Endothelial cell of umbilical vein (primary cell): ENCODE measurements at regions not wholly inside any gene's neighbourhood (a gene's known extent, or its start where the extent isn't known, plus 50 kb on each side); places are given as distances from the start of the nearest gene placed in this dataset.

ENCODE experiments used
- BruUV-seq: library from RNA; stranded (reverse); fragments of 400-500 nt; replicated peaks from 2 replicates; lab custom pipeline; 2021; lab: Mats Ljungman, UMichigan
- CTCF ChIA-PET: fragments of 300-600, 350-600 bp; sonication (Branson Sonifier 250); formaldehyde crosslinking; loops from one replicate; lab custom pipeline; 2021; ENCODE audit warnings: antibody characterized with exemption, inconsistent platforms; lab: Charles Lee
- POLR2A ChIA-PET: fragments of 300-600, 350-600 bp; sonication (Branson Sonifier 250); formaldehyde crosslinking; loops from one replicate; lab custom pipeline; 2021; ENCODE audit warnings: antibody characterized with exemption, inconsistent platforms; lab: Charles Lee
- DNase-seq: peaks from one replicate; pipeline ENCODE4 v3.0.0-alpha.2; 2011; ENCODE audit warnings: low read depth, low spot score
- FAIRE-seq: peaks from 2 replicates; lab custom pipeline; 2011; peaks lifted over from hg19 to GRCh38; lab: Jason Lieb, UNC
- H2AFZ ChIP-seq: 2 replicates; pipeline ENCODE4 v1.6.0; 2012; ENCODE audit warnings: low read depth, low read length, control low read depth, inconsistent platforms
- H3K27ac ChIP-seq: 2 replicates; pipeline ENCODE4 v1.5.1; 2011; ENCODE audit warnings: low read depth, mild to moderate bottlenecking, control low read depth, low read length, moderate library complexity; ENCODE audit not compliant: insufficient read depth
- H3K27me3 ChIP-seq, 2 experiments: 2 replicates each; pipeline versions ENCODE4 v1.6.0 to v1.6.1; 2011; ENCODE audit warnings: low read length in 2 of 2, mixed read lengths in 1 of 2; ENCODE audit not compliant: control insufficient read depth in 2 of 2, insufficient read depth in 2 of 2
- H3K36me3 ChIP-seq, 2 experiments: 2 replicates in 1 of 2; 3 replicates in 1 of 2; pipeline ENCODE4 v1.5.1; 2011; ENCODE audit warnings: low read length in 2 of 2, mild to moderate bottlenecking in 1 of 2, moderate library complexity in 1 of 2; ENCODE audit not compliant: control insufficient read depth in 2 of 2, insufficient read depth in 2 of 2; ENCODE audit errors: extremely low read depth in 1 of 2
- H3K4me1 ChIP-seq: 3 replicates; pipeline ENCODE4 v1.5.1; 2011; ENCODE audit warnings: mild to moderate bottlenecking, low read length; ENCODE audit not compliant: control insufficient read depth, insufficient read depth; ENCODE audit errors: extremely low read depth
- H3K4me2 ChIP-seq: 2 replicates; pipeline ENCODE4 v1.6.1; 2011; ENCODE audit warnings: low read length, control low read depth, mixed read lengths; ENCODE audit not compliant: insufficient read depth
- H3K4me3 ChIP-seq, 3 experiments: fragments of 200-600 bp in 1 of 3; sonication (generic), shearing (Covaris generic) in 1 of 3; replicated peaks in 1 of 3; 2 replicates each; pipeline ENCODE4 v1.5.1; 2011 to 2016; ENCODE audit warnings: control low read depth in 3 of 3, low read length in 3 of 3, mild to moderate bottlenecking in 2 of 3, inconsistent platforms in 1 of 3, low read depth in 1 of 3, moderate library complexity in 1 of 3; ENCODE audit not compliant: insufficient read depth in 1 of 3
- H3K79me2 ChIP-seq: 2 replicates; pipeline ENCODE4 v1.6.0; 2012; ENCODE audit warnings: low read length, inconsistent platforms; ENCODE audit not compliant: control insufficient read depth, insufficient read depth
- H3K9ac ChIP-seq: replicated peaks from 2 replicates; pipeline ENCODE3; 2011; ENCODE audit warnings: low read length, control low read depth; ENCODE audit not compliant: insufficient read depth; ENCODE audit errors: extremely low read depth
- H3K9me1 ChIP-seq: replicated peaks from 3 replicates; pipeline ENCODE4 v1.6.0; 2011; ENCODE audit warnings: mild to moderate bottlenecking, low read length; ENCODE audit not compliant: control insufficient read depth, insufficient read depth; ENCODE audit errors: extremely low read depth
- H3K9me3 ChIP-seq: replicated peaks from 2 replicates; pipeline ENCODE4 v1.5.1; 2012; ENCODE audit warnings: low read length, inconsistent platforms; ENCODE audit not compliant: control insufficient read depth, insufficient read depth
- H4K20me1 ChIP-seq: replicated peaks from 2 replicates; pipeline ENCODE3; 2011; ENCODE audit warnings: mild to moderate bottlenecking, low read length; ENCODE audit not compliant: control insufficient read depth, insufficient read depth; ENCODE audit errors: extremely low read depth
- EZH2 ChIP-seq: IDR thresholded peaks from 2 replicates; pipeline ENCODE4 v1.6.1; 2012; ENCODE audit warnings: borderline replicate concordance, low read depth, mild to moderate bottlenecking, moderate library complexity, low read length, inconsistent platforms; ENCODE audit not compliant: severe bottlenecking
- FOS ChIP-seq: IDR thresholded peaks from 2 replicates; pipeline ENCODE4 v1.6.1; 2011; ENCODE audit warnings: mild to moderate bottlenecking, low read length, moderate library complexity, borderline replicate concordance; ENCODE audit not compliant: insufficient read depth
- GATA2 ChIP-seq: IDR thresholded peaks from 2 replicates; pipeline ENCODE4 v1.7.0; 2011; ENCODE audit warnings: low read depth, mild to moderate bottlenecking, moderate library complexity, mixed read lengths, low read length; ENCODE audit not compliant: insufficient read length, insufficient read depth
- JUN ChIP-seq: IDR thresholded peaks from 2 replicates; pipeline ENCODE4 v1.6.1; 2011; ENCODE audit warnings: borderline replicate concordance, low read depth; ENCODE audit not compliant: insufficient read length, insufficient read depth
- MYC ChIP-seq: IDR thresholded peaks from one replicate; pipeline ENCODE4 v1.6.1; 2011; ENCODE audit warnings: mild to moderate bottlenecking, low read depth, low read length
- POLR2A ChIP-seq: IDR thresholded peaks from 2 replicates; pipeline ENCODE4 v1.6.1; 2012; ENCODE audit warnings: low read depth, mild to moderate bottlenecking, control low read depth, low read length
- POLR2AphosphoS5 ChIP-seq: IDR thresholded peaks from 2 replicates; pipeline ENCODE4 v1.6.1; 2012; ENCODE audit warnings: low read depth, mild to moderate bottlenecking, control low read depth, low read length, moderate library complexity; ENCODE audit not compliant: insufficient read depth
- dilution Hi-C: fragments of 300-500 bp; cut with MboI; formaldehyde crosslinking; loops from one replicate; pipeline ENCODE4 v1.15.0; 2019; ENCODE audit warnings: low sequenced_read_pairs; ENCODE audit not compliant: extremely low pct_ligation_motif_present
- intact Hi-C: fragments of 100-400 bp; cut with micrococcal nuclease; formaldehyde crosslinking; loops from one replicate; pipeline ENCODE4 v1.10.0; 2022
- TF ChIP-seq, protein P1 (sequence below): IDR thresholded peaks from 2 replicates; pipeline ENCODE4 v1.6.1; 2011; ENCODE audit not compliant: insufficient read depth, insufficient read length
- TF ChIP-seq, protein P2 (sequence below), 2 donors: IDR thresholded peaks; 1 replicate in 1 of 2; 2 replicates in 1 of 2; pipeline ENCODE4 v1.5.1; 2011; ENCODE audit warnings: low read length in 2 of 2, mild to moderate bottlenecking in 2 of 2, moderate library complexity in 2 of 2, control low read depth in 1 of 2, inconsistent platforms in 1 of 2, low read depth in 1 of 2; ENCODE audit not compliant: insufficient read depth in 1 of 2; ENCODE audit errors: extremely low read depth in 1 of 2

- peaks cover 0 to 2% of the 10 kb centered on the region in 2 experiments for H3K36me3 ChIP-seq
- no peak overlapping the region for H3K9ac ChIP-seq
- TF ChIP-seq, protein P1, sequence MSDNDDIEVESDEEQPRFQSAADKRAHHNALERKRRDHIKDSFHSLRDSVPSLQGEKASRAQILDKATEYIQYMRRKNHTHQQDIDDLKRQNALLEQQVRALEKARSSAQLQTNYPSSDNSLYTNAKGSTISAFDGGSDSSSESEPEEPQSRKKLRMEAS: no peak
- no peak for TF ChIP-seq POLR2AphosphoS5
- TF ChIP-seq, protein P2, sequence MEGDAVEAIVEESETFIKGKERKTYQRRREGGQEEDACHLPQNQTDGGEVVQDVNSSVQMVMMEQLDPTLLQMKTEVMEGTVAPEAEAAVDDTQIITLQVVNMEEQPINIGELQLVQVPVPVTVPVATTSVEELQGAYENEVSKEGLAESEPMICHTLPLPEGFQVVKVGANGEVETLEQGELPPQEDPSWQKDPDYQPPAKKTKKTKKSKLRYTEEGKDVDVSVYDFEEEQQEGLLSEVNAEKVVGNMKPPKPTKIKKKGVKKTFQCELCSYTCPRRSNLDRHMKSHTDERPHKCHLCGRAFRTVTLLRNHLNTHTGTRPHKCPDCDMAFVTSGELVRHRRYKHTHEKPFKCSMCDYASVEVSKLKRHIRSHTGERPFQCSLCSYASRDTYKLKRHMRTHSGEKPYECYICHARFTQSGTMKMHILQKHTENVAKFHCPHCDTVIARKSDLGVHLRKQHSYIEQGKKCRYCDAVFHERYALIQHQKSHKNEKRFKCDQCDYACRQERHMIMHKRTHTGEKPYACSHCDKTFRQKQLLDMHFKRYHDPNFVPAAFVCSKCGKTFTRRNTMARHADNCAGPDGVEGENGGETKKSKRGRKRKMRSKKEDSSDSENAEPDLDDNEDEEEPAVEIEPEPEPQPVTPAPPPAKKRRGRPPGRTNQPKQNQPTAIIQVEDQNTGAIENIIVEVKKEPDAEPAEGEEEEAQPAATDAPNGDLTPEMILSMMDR (IDR thresholded peaks at IDR 0.05; ENCODE audit: extremely low read depth in 1 of 2, insufficient read depth in 1 of 2, low read depth in 1 of 2, low read length in 2 of 2): no peak
- TF ChIP-seq JUN: no peak
- no peak for TF ChIP-seq EZH2
- no peak for TF ChIP-seq GATA2
- no peak for TF ChIP-seq FOS
- no peak for TF ChIP-seq MYC
- TF ChIP-seq POLR2A: no peak
- intact Hi-C loops: no loop called here
- H3K4me3 ChIP-seq: no peak overlapping the region
- H3K9me1 ChIP-seq: no peaks in the 10 kb centered on the region
- peaks cover 8% of the 10 kb centered on the region for H3K4me1 ChIP-seq
- DNase-seq (no peak), FAIRE-seq (no peak)
- CTCF ChIA-PET: interaction anchor here (0.9 to 2.2 kb wide), 4 partner anchors 10 to 54 kb away, joined by 3 to 9 read pairs (median 4); no protein-coding TSS in a partner anchor
- POLR2A ChIA-PET: interaction anchor here (1.1 kb wide), 1 partner anchor 10 kb away, joined by 3 read pairs; no protein-coding TSS in a partner anchor
- H3K27me3 ChIP-seq: no peaks in the 10 kb centered on the region
- peaks cover 85% of the 10 kb centered on the region for H3K79me2 ChIP-seq
- no peak overlapping the region for H3K4me2 ChIP-seq
- H3K9me3 ChIP-seq: no peaks in the 10 kb centered on the region
- H2AFZ ChIP-seq: no peak overlapping the region
- no peaks in the 10 kb centered on the region for H4K20me1 ChIP-seq
- no peak overlapping the region for H3K27ac ChIP-seq
- BruUV-seq: no TSS peak
- dilution Hi-C loops: no loop called here
Measured at GRCh38 chr1:201763455-201764140, 65.4 kb upstream of the IPO9 start.
